Mesenchymal stem cell (in vitro differentiated cells and primary cell): ENCODE measurements at regions not wholly inside any gene's neighbourhood (a gene's known extent, or its start where the extent isn't known, plus 50 kb on each side); places are given as distances from the start of the nearest gene placed in this dataset.

Experiments
- DNase-seq: peaks from one replicate; pipeline ENCODE4 v3.0.0-alpha.2; 2013
- H2AFZ ChIP-seq: one replicate; pipeline ENCODE4 v1.6.1; 2013; ENCODE audit warnings: low read depth, mild to moderate bottlenecking, control low read depth, inconsistent platforms, low read length, moderate library complexity
- H2AK5ac ChIP-seq: 2 replicates; pipeline ENCODE4 v1.6.1; 2013; ENCODE audit warnings: low read length, moderate library complexity, mild to moderate bottlenecking, inconsistent platforms; ENCODE audit not compliant: severe bottlenecking
- H2BK120ac ChIP-seq: one replicate; pipeline ENCODE4 v1.6.1; 2013; ENCODE audit warnings: low read depth, mild to moderate bottlenecking, inconsistent platforms, low read length, moderate library complexity
- H2BK12ac ChIP-seq, 2 experiments: one replicate each; pipeline ENCODE4 v1.6.1; 2013; ENCODE audit warnings: inconsistent platforms in 2 of 2, low read length in 2 of 2, mild to moderate bottlenecking in 2 of 2, moderate library complexity in 2 of 2, control low read depth in 1 of 2
- H2BK15ac ChIP-seq: one replicate; pipeline ENCODE4 v1.6.1; 2013; ENCODE audit warnings: mild to moderate bottlenecking, low read depth, inconsistent platforms; ENCODE audit not compliant: poor library complexity, severe bottlenecking
- H2BK5ac ChIP-seq: 2 replicates; pipeline ENCODE4 v1.6.1; 2013; ENCODE audit warnings: low read depth, mild to moderate bottlenecking, low read length, control low read depth, inconsistent platforms; ENCODE audit not compliant: poor library complexity, severe bottlenecking
- H3K14ac ChIP-seq, 2 experiments: one replicate each; pipeline ENCODE4 v1.6.1; 2013; ENCODE audit warnings: inconsistent platforms in 2 of 2, low read length in 2 of 2, control low read depth in 1 of 2, mild to moderate bottlenecking in 1 of 2, moderate library complexity in 1 of 2
- H3K18ac ChIP-seq, 2 experiments: one replicate each; pipeline ENCODE4 v1.6.1; 2013; ENCODE audit warnings: inconsistent platforms in 2 of 2, low read length in 2 of 2, control low read depth in 1 of 2, low read depth in 1 of 2, mild to moderate bottlenecking in 1 of 2
- H3K23ac ChIP-seq, 2 experiments: one replicate each; pipeline ENCODE4 v1.6.1; 2013; ENCODE audit warnings: inconsistent platforms in 2 of 2, low read length in 2 of 2, mild to moderate bottlenecking in 2 of 2, moderate library complexity in 2 of 2, control low read depth in 1 of 2
- H3K27ac ChIP-seq: 2 replicates; pipeline ENCODE4 v1.5.1; 2013; ENCODE audit warnings: mild to moderate bottlenecking, moderate library complexity, low read length, control low read depth, inconsistent platforms; ENCODE audit not compliant: poor library complexity, severe bottlenecking
- H3K27me3 ChIP-seq, 2 experiments: 2 replicates each; pipeline versions ENCODE4 v1.6.1 to v1.7.0; 2013; ENCODE audit warnings: low read length in 2 of 2, mild to moderate bottlenecking in 2 of 2, moderate library complexity in 2 of 2, control low read depth in 1 of 2, inconsistent platforms in 1 of 2; ENCODE audit not compliant: control insufficient read depth in 1 of 2, insufficient read depth in 1 of 2
- H3K36me3 ChIP-seq, 2 experiments: 2 replicates each; pipeline versions ENCODE4 v1.6.1 to v1.7.0; 2013; ENCODE audit warnings: low read length in 2 of 2, control low read depth in 1 of 2, inconsistent platforms in 1 of 2, low read depth in 1 of 2, mild to moderate bottlenecking in 1 of 2; ENCODE audit not compliant: insufficient read depth in 2 of 2, control insufficient read depth in 1 of 2
- H3K4ac ChIP-seq, 2 experiments: one replicate each; pipeline ENCODE4 v1.6.1; 2013; ENCODE audit warnings: inconsistent platforms in 2 of 2, low read length in 2 of 2, mild to moderate bottlenecking in 2 of 2, moderate library complexity in 2 of 2, control low read depth in 1 of 2, low read depth in 1 of 2
- H3K4me1 ChIP-seq: 2 replicates; pipeline ENCODE4 v1.6.1; 2013; ENCODE audit warnings: low read depth, low read length, control low read depth; ENCODE audit not compliant: control insufficient read depth, insufficient read depth
- H3K4me2 ChIP-seq: 2 replicates; pipeline ENCODE4 v1.6.1; 2013; ENCODE audit warnings: low read length, mild to moderate bottlenecking, inconsistent platforms; ENCODE audit not compliant: poor library complexity, severe bottlenecking
- H3K4me3 ChIP-seq, 2 experiments: 2 replicates each; pipeline versions ENCODE4 v1.5.1 to v1.7.0; 2013; ENCODE audit warnings: low read length in 2 of 2, mild to moderate bottlenecking in 2 of 2, control low read depth in 1 of 2, low read depth in 1 of 2; ENCODE audit not compliant: insufficient read depth in 1 of 2
- H3K79me1 ChIP-seq: replicated peaks from 2 replicates; pipeline ENCODE4 v1.6.1; 2013; ENCODE audit warnings: mild to moderate bottlenecking, control low read depth, low read length, inconsistent platforms; ENCODE audit not compliant: poor library complexity, severe bottlenecking
- H3K9ac ChIP-seq: 2 replicates; pipeline ENCODE4 v1.7.0; 2013; ENCODE audit warnings: mild to moderate bottlenecking, low read length, moderate library complexity
- H3K9me3 ChIP-seq: 2 replicates; pipeline ENCODE4 v1.7.0; 2013; ENCODE audit warnings: mild to moderate bottlenecking, low read length; ENCODE audit not compliant: control insufficient read depth
- H4K8ac ChIP-seq: one replicate; pipeline ENCODE4 v1.6.1; 2013; ENCODE audit warnings: inconsistent platforms, mild to moderate bottlenecking, low read length, moderate library complexity
- H4K91ac ChIP-seq: one replicate; pipeline ENCODE4 v1.6.1; 2013; ENCODE audit warnings: mild to moderate bottlenecking, low read length, inconsistent platforms
- WGBS: methylation state at CpG from one replicate; pipeline ENCODE4 v1.1.7; 2013; ENCODE audit warnings: mixed read lengths; 5-methylcytosine and 5-hydroxymethylcytosine counted together

GRCh38 chr2:196463706-196464105 lies 175.8 kb upstream of the CCDC150 start:
- Histone ChIP-seq H2BK15ac (no peak overlapping the region), H2AFZ (no peak overlapping the region), H3K4me3 (no peak overlapping the region), H4K8ac (no peak overlapping the region), H3K9ac (no peak overlapping the region), H3K27ac (no peak overlapping the region), H3K4me1 (no peaks in the 10 kb centered on the region), H3K4ac (no peak overlapping the region), H3K23ac (no peak overlapping the region), H3K27me3 (peaks cover 0 to 3% of the 10 kb centered on the region in 2 experiments), H3K14ac (no peak overlapping the region), H2BK12ac (no peak overlapping the region), H3K4me2 (no peak overlapping the region), H2BK5ac (no peak overlapping the region), H3K36me3 (no peaks in the 10 kb centered on the region), H2AK5ac (no peak overlapping the region), H3K79me1 (peaks cover 2% of the 10 kb centered on the region), H3K18ac (no peak overlapping the region), H4K91ac (no peak overlapping the region), H2BK120ac (no peak overlapping the region), H3K9me3 (peaks cover 4% of the 10 kb centered on the region)
- DNase-seq, result no peak
- 45% methylated on average over 1 of the region's 1 CpG for WGBS

GRCh38 chr2:196464311-196464710 lies 175.2 kb upstream of the CCDC150 start:
- no peak overlapping the region for H2AFZ ChIP-seq
- no peak overlapping the region for H4K8ac ChIP-seq
- H4K91ac ChIP-seq, result no peak overlapping the region
- no peak overlapping the region for H2BK15ac ChIP-seq
- no peak overlapping the region for H3K23ac ChIP-seq
- no peak overlapping the region for H3K4me2 ChIP-seq
- DNase-seq, result no peak
- no peak overlapping the region for H2BK120ac ChIP-seq
- H3K4ac ChIP-seq, result no peak overlapping the region
- peaks cover 2% of the 10 kb centered on the region for H3K79me1 ChIP-seq
- H3K36me3 ChIP-seq, result no peaks in the 10 kb centered on the region
- no peak overlapping the region for H3K9ac ChIP-seq
- no peak overlapping the region for H3K27ac ChIP-seq
- no peak overlapping the region for H3K18ac ChIP-seq
- H3K4me3 ChIP-seq, result no peak overlapping the region
- H2BK12ac ChIP-seq, result no peak overlapping the region
- 92% methylated on average over 1 of the region's 2 CpGs for WGBS
- no peak overlapping the region for H2AK5ac ChIP-seq
- H2BK5ac ChIP-seq, result no peak overlapping the region
- peaks cover 0 to 3% of the 10 kb centered on the region in 2 experiments for H3K27me3 ChIP-seq
- H3K14ac ChIP-seq, result no peak overlapping the region
- H3K9me3 ChIP-seq, result peaks cover 4% of the 10 kb centered on the region
- H3K4me1 ChIP-seq, result no peaks in the 10 kb centered on the region

GRCh38 chr2:196466581-196466980 lies 172.9 kb upstream of the CCDC150 start:
- Histone ChIP-seq H2AK5ac (no peak overlapping the region), H3K18ac (no peak overlapping the region), H3K36me3 (no peaks in the 10 kb centered on the region), H3K14ac (no peak overlapping the region), H3K4me2 (no peak overlapping the region), H3K4me3 (no peak overlapping the region), H4K91ac (no peak overlapping the region), H3K4me1 (no peaks in the 10 kb centered on the region), H2BK120ac (no peak overlapping the region), H3K23ac (no peak overlapping the region), H3K27me3 (peaks cover 0 to 3% of the 10 kb centered on the region in 2 experiments), H3K79me1 (peaks cover 2% of the 10 kb centered on the region), H3K9ac (no peak overlapping the region), H2BK5ac (no peak overlapping the region), H2AFZ (no peak overlapping the region), H3K9me3 (peaks cover 4% of the 10 kb centered on the region), H2BK12ac (no peak overlapping the region), H3K4ac (no peak overlapping the region), H2BK15ac (no peak overlapping the region), H4K8ac (no peak overlapping the region), H3K27ac (no peak overlapping the region)
- no peak for DNase-seq
- WGBS, result 76% methylated on average over 2 of the region's 2 CpGs

GRCh38 chr2:196468394-196468793 lies 171.1 kb upstream of the CCDC150 start:
- H3K27ac ChIP-seq, result no peak overlapping the region
- H2BK12ac ChIP-seq, result no peak overlapping the region
- no peak overlapping the region for H2AK5ac ChIP-seq
- no peaks in the 10 kb centered on the region for H3K9me3 ChIP-seq
- H2BK120ac ChIP-seq, result no peak overlapping the region
- H3K4me3 ChIP-seq, result no peak overlapping the region
- no peaks in the 10 kb centered on the region for H3K36me3 ChIP-seq
- no peak overlapping the region for H3K4me2 ChIP-seq
- no peak overlapping the region for H3K23ac ChIP-seq
- no peak overlapping the region for H4K91ac ChIP-seq
- WGBS, result 96% methylated on average over 2 of the region's 3 CpGs
- DNase-seq, result no peak
- H3K4me1 ChIP-seq, result no peaks in the 10 kb centered on the region
- H3K14ac ChIP-seq, result no peak overlapping the region
- H3K4ac ChIP-seq, result no peak overlapping the region
- no peak overlapping the region for H2BK15ac ChIP-seq
- no peak overlapping the region for H2BK5ac ChIP-seq
- H3K18ac ChIP-seq, result no peak overlapping the region
- peaks cover 2% of the 10 kb centered on the region for H3K79me1 ChIP-seq
- H2AFZ ChIP-seq, result no peak overlapping the region
- H4K8ac ChIP-seq, result no peak overlapping the region
- no peak overlapping the region for H3K9ac ChIP-seq
- peaks cover 0 to 3% of the 10 kb centered on the region in 2 experiments for H3K27me3 ChIP-seq
